ENCODE measurements at regions not wholly inside any gene's neighbourhood (a gene's known extent, or its start where the extent isn't known, plus 50 kb on each side); places are given as distances from the start of the nearest gene placed in this dataset.

DNA sequence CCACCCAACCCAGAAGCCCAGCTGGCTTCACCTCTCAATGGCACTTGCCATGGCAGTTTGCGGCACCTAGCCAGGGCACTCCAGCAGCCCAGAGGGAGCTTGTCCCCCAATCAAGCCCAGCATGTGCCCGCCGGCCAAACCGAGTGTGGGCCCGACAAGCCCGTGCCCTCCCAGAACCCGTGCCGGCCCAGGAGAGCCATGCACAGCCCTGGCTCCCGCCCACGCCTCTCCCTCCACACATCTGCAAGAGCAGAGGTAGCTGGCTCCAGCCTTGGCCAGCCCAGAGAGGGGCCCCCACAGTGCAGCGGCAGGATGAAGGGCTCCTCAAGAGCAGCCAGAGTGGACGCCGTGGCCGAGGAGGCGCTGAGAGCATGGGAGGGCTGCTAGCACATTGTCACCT lies 2278.0 kb upstream of the PCDH20 start:
- no peaks in the 10 kb centered on the region for H3K9me3 ChIP-seq (ENCODE audit: insufficient read depth, low read depth, low read length)

DNA sequence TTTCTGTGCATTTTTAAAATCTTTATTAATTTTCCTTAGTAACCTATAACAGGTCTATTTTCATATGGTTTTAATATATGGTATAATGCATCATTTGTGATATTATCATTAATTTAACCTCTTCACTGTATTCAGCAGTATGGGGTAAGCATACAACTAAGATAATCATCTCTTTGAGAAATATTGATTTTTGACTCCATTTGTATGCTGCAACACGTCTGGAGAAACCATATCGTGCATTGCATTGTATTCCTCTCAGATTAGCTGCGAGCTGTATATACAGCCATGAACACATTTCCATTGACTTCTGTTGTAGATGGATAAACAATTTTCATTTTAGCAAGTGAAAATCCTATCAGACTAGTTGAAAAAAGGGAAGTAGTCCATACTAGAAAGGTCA lies 2275.8 kb upstream of the PCDH20 start:
- no peaks in the 10 kb centered on the region for H3K36me3 ChIP-seq (ENCODE audit: insufficient read depth, low read length)
- H3K4me1 ChIP-seq (ENCODE audit: insufficient read depth, low read length, poor library complexity, severe bottlenecking) = no peaks in the 10 kb centered on the region
- H3K4me3 ChIP-seq (ENCODE audit: low read length, poor library complexity, severe bottlenecking) = no peak overlapping the region
- TF ChIP-seq EZH2phosphoT487 (IDR thresholded peaks at IDR 0.05; ENCODE audit: borderline replicate concordance) = no peak
- TF ChIP-seq, protein P1, sequence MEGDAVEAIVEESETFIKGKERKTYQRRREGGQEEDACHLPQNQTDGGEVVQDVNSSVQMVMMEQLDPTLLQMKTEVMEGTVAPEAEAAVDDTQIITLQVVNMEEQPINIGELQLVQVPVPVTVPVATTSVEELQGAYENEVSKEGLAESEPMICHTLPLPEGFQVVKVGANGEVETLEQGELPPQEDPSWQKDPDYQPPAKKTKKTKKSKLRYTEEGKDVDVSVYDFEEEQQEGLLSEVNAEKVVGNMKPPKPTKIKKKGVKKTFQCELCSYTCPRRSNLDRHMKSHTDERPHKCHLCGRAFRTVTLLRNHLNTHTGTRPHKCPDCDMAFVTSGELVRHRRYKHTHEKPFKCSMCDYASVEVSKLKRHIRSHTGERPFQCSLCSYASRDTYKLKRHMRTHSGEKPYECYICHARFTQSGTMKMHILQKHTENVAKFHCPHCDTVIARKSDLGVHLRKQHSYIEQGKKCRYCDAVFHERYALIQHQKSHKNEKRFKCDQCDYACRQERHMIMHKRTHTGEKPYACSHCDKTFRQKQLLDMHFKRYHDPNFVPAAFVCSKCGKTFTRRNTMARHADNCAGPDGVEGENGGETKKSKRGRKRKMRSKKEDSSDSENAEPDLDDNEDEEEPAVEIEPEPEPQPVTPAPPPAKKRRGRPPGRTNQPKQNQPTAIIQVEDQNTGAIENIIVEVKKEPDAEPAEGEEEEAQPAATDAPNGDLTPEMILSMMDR (conservative IDR thresholded peaks at IDR 0.05; ENCODE audit: low read length) = no peak
- H2AFZ ChIP-seq (ENCODE audit: low read length) = no peak overlapping the region
- H4K20me1 ChIP-seq (ENCODE audit: insufficient read depth, low read length, poor library complexity, severe bottlenecking) = no peaks in the 10 kb centered on the region
- H3K9ac ChIP-seq (ENCODE audit: low read depth, low read length, poor library complexity, severe bottlenecking) = no peak overlapping the region
- H3K79me2 ChIP-seq (ENCODE audit: insufficient read depth, low read length) = no peaks in the 10 kb centered on the region
- no peaks in the 10 kb centered on the region for H3F3A ChIP-seq (ENCODE audit: low read depth)
- no peaks in the 10 kb centered on the region for H3K9me3 ChIP-seq (ENCODE audit: insufficient read depth, low read depth, low read length)
- no peaks in the 10 kb centered on the region for H3K9me2 ChIP-seq (replicated peaks; ENCODE audit: low read depth, low read length)
- H3K27me3 ChIP-seq (ENCODE audit: insufficient read depth, low read length, poor library complexity, severe bottlenecking) = no peaks in the 10 kb centered on the region
- H3K4me2 ChIP-seq (ENCODE audit: low read depth, low read length, poor library complexity, severe bottlenecking) = no peak overlapping the region

More for the DNA sequence above, 2278.0 kb upstream of the PCDH20 start:
- H3F3A ChIP-seq (ENCODE audit: low read depth) = no peaks in the 10 kb centered on the region
- no peak overlapping the region for H2AFZ ChIP-seq (ENCODE audit: low read length)
- H3K4me2 ChIP-seq (ENCODE audit: low read depth, low read length, poor library complexity, severe bottlenecking) = no peak overlapping the region
- no peaks in the 10 kb centered on the region for H4K20me1 ChIP-seq (ENCODE audit: insufficient read depth, low read length, poor library complexity, severe bottlenecking)
- no peaks in the 10 kb centered on the region for H3K9me2 ChIP-seq (replicated peaks; ENCODE audit: low read depth, low read length)
- TF ChIP-seq, protein P1 (conservative IDR thresholded peaks at IDR 0.05; ENCODE audit: low read length) = no peak
- no peak for TF ChIP-seq EZH2phosphoT487 (IDR thresholded peaks at IDR 0.05; ENCODE audit: borderline replicate concordance)
- H3K27me3 ChIP-seq (ENCODE audit: insufficient read depth, low read length, poor library complexity, severe bottlenecking) = no peaks in the 10 kb centered on the region
- H3K9ac ChIP-seq (ENCODE audit: low read depth, low read length, poor library complexity, severe bottlenecking) = no peak overlapping the region
- H3K79me2 ChIP-seq (ENCODE audit: insufficient read depth, low read length) = no peaks in the 10 kb centered on the region
- no peaks in the 10 kb centered on the region for H3K4me1 ChIP-seq (ENCODE audit: insufficient read depth, low read length, poor library complexity, severe bottlenecking)
- no peak overlapping the region for H3K4me3 ChIP-seq (ENCODE audit: low read length, poor library complexity, severe bottlenecking)
- H3K36me3 ChIP-seq (ENCODE audit: insufficient read depth, low read length) = no peaks in the 10 kb centered on the region

DNA sequence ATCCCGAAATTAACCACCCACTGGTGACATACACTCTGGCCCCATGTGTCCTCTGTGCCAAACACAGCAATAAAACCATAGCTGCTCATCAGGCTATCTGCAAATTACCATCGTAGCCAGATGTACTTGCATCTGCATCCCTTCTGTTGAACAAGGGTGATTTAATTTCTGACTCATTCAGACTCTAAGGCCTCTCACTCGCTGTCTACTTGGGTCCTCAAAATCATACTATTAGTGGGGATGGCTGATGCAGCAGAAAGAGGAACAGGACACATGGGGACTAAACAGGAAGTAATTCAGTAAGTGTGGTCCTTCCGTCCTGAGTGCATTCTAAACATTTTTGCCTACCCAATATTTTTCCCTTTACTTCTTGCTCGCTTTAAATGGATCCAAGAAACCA lies 2275.0 kb upstream of the PCDH20 start:
- Histone ChIP-seq H3K4me2 (ENCODE audit: low read depth, low read length, poor library complexity, severe bottlenecking) (no peak overlapping the region), H3K9ac (ENCODE audit: low read depth, low read length, poor library complexity, severe bottlenecking) (no peak overlapping the region), H3K9me3 (ENCODE audit: insufficient read depth, low read depth, low read length) (no peaks in the 10 kb centered on the region), H3K79me2 (ENCODE audit: insufficient read depth, low read length) (no peaks in the 10 kb centered on the region), H3K27me3 (ENCODE audit: insufficient read depth, low read length, poor library complexity, severe bottlenecking) (no peaks in the 10 kb centered on the region), H3K4me3 (ENCODE audit: low read length, poor library complexity, severe bottlenecking) (no peak overlapping the region), H4K20me1 (ENCODE audit: insufficient read depth, low read length, poor library complexity, severe bottlenecking) (no peaks in the 10 kb centered on the region), H2AFZ (ENCODE audit: low read length) (no peak overlapping the region), H3K9me2 (replicated peaks; ENCODE audit: low read depth, low read length) (no peaks in the 10 kb centered on the region), H3F3A (ENCODE audit: low read depth) (no peaks in the 10 kb centered on the region), H3K4me1 (ENCODE audit: insufficient read depth, low read length, poor library complexity, severe bottlenecking) (no peaks in the 10 kb centered on the region), H3K36me3 (ENCODE audit: insufficient read depth, low read length) (no peaks in the 10 kb centered on the region)
- TF ChIP-seq, protein P1 (conservative IDR thresholded peaks at IDR 0.05; ENCODE audit: low read length) = no peak
- no peak for TF ChIP-seq EZH2phosphoT487 (IDR thresholded peaks at IDR 0.05; ENCODE audit: borderline replicate concordance)

Measured in Loucy (cell line).